Endometrium (tissue), 2 donors: ENCODE measurements at regions not wholly inside any gene's neighbourhood (a gene's known extent, or its start where the extent isn't known, plus 50 kb on each side); places are given as distances from the start of the nearest gene placed in this dataset.
"Not testable (repeated sequence)": the region's sequence is repeated elsewhere in the genome, so short reads cannot be mapped to it uniquely, and the experiment has no call there.

Experiments
- FAIRE-seq: peaks from 2 replicates; lab custom pipeline; 2012; peaks lifted over from hg19 to GRCh38; lab: Jason Lieb, UNC
- donor health status: control.
- donor health status: control.

GRCh38 chr5:92868442-92868841 is 712.6 kb downstream of the NR2F1-AS1 start:
- FAIRE-seq, result no peak

DNA sequence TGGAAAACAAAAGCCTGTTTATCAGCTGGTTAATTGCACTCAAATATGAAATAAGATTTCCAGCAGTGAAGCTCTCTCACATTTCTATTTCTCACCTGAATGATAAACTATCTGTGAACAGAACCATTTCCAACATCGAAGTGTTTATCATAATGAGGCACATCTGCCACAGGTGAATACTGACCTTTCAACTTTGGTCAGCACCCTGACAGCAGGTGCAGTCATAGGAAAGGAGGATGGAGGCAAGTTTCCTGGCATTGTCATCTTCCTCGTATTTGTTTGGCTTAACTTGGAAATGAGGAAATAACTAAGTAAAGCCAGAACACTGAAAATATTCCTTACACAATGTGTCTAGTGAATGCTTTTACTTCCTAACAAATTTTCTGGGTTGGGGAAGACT is 716.4 kb downstream of the NR2F1-AS1 start:
- no peak for FAIRE-seq

GRCh38 chr5:92863666-92864065 is 717.4 kb downstream of the NR2F1-AS1 start:
- FAIRE-seq, result no peak

GRCh38 chr5:92861531-92862285 is 719.3 kb downstream of the NR2F1-AS1 start:
- no peak for FAIRE-seq

- FAIRE-seq, result no peak
These were observed 721.0 kb downstream of the NR2F1-AS1 start for GRCh38 chr5:92860061-92860460.

DNA sequence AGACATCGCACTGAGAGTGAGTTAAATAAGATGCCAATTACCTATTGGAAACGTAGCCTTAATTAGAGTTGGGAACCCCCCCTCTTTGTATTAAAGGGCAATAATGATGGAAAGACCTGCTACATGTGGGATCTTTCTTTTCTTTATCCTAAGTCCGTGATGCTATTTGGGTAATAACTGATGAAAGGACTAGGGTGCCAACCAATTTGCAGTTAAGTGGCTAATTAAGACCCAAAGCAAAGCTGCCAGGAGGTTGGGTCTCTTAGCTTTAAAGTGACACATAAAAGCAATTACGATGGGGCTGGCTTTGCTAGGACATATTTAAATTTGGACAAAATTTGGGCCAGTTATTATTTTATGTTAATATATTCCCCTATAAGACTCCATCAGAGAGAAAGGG is 728.8 kb downstream of the NR2F1-AS1 start:
- no peak for FAIRE-seq

- FAIRE-seq, result no peak
These were observed 730.1 kb downstream of the NR2F1-AS1 start for GRCh38 chr5:92850886-92851285.

GRCh38 chr5:92849756-92850155 is 731.3 kb downstream of the NR2F1-AS1 start:
- no peak for FAIRE-seq

- FAIRE-seq, result no peak
These were observed 739.3 kb downstream of the NR2F1-AS1 start for GRCh38 chr5:92841604-92842155.

DNA sequence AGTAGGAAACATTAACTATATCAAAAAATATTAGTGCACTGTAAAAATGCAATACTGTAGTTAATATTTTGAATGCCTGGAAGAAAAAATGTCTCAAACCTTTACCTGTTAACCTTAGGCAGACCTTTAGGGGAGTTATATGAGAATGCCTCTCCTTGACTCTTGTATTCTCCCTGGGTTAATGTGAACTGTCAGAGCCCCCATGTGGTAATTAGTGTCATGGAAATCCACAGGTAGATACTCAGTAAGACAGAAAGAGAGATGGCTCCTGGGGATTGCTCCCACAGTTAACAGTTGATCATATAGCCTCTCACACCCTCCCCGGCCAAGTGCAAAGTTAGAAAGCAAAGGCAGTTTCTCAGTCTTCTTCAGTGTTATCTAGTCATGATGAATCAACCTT is 742.8 kb downstream of the NR2F1-AS1 start:
- FAIRE-seq, result no peak

DNA sequence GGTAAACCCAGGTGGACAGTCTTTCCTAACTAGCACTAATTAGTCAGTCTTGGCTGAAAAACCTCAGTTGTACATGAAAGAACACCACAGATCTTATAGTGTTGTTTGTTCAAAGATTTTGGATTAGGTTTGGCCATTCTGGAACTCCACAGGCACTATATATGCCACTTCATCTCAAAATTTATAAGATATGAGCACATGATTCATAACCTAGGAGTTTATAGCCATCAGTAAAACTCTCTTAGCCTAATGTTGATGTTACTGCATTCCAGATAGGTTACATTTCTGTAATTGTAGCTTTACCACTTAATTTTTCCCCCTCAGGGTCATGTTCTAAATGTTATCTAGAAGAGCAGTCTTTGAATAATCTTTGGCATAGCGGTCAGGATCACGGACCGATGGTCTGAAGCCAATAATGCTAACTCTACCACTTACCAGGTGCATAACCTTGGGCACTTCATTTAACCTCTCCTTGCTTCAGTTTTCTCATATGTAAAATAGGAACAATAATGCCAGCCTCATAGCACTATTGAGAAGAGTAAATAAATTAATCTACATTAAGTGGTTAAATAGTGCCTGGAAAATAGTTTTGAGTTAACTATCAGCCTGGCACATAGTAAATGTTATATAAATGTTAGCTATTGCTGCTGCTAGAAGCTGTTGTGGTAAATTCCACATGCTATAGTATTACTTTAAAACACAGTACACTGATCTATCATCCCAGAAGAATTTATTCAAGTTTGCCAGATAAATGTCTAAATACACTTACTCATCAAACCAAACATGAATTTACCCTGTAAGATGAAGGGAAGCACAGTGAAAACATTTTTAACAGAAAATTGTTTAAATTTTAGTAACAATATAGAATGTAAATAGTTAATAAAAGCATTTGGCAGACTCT is 743.9 kb downstream of the NR2F1-AS1 start:
- FAIRE-seq, result no peak

- FAIRE-seq, result no peak
These were observed 745.3 kb downstream of the NR2F1-AS1 start for GRCh38 chr5:92835712-92836111.

DNA sequence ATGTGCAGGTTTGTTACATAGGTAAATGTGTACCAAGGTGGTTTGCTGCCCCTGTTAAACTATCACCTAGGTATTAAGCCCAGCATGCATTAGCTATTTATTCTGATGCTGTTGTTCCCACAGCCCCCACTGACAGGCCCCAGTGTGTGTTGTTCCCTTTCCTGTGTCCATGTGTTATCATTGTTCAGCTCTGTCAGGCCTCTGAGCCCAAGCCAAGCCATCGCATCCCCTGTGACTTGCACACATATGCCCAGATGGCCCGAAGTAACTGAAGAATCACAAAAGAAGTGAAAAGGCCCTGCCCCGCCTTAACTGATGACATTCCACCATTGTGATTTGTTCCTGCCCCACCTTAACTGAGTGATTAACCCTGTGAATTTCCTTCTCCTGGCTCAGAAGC is 757.5 kb downstream of the NR2F1-AS1 start:
- not testable (repeated sequence) for FAIRE-seq

DNA sequence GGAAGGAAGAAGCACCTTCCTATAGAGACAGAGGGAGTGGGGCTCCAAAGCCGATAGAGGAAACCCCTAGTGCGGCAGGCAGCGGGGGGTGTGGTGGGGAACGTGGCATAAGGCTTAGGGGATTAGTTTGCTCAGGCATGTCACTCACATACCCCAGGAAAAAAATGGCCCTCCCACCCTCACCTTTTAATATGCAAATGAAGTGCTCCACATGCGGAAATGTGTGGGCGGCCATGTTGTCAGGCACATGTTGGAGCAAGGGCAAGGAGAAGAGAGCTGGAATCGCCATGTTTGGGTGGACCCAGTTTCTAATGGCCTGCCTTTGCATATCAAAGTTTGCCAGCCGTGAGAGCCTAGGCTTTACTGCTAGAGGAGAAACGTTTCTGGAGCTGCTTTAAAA is 758.8 kb downstream of the NR2F1-AS1 start:
- FAIRE-seq, result no peak

DNA sequence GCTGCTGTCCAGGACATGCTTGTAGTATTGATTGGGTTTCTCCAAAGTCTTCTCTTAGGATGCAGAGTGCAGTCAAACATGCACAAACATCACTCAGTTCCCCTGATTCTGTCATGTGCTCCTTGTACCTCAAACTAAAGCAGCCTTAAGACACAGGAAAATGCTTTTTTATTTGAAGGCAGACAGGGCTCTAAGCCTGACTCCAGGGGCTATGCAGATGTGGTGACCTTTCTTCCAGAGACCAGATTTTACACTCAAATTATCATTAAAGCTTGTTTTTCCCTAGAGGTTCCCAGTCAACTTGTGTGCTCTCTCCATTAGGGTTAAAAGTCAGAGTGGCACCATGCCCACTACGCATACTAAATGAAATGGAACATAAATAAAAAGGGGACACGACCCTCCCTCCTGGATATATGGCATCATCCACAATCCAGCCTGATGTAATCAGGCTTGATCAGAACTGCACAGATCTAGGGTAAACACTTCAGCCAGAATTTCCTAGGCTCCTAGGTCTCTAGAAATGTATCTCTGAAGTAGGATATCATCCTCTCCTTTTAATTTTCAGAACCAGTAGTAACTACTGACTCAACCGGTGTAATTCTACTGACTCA is 771.1 kb downstream of the NR2F1-AS1 start:
- no peak for FAIRE-seq

DNA sequence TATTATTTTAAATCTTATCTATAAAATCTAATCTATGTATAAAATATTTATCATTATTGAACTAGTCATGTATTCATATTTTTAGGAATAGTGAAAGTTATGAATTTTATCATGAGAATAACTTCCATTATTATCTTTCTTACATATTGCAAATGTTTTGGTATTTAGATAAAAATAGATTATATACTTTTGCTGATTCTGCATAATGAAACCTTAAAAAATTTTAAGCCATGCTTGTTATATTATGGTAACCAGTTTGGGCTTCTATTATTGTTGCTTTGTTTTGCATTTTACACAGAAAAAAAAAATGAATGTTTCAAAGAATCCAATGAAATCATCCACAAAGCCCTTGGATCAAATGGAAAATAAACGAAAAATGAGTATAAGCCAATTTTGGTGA is 772.5 kb downstream of the NR2F1-AS1 start:
- FAIRE-seq, result peak; percentile 65

DNA sequence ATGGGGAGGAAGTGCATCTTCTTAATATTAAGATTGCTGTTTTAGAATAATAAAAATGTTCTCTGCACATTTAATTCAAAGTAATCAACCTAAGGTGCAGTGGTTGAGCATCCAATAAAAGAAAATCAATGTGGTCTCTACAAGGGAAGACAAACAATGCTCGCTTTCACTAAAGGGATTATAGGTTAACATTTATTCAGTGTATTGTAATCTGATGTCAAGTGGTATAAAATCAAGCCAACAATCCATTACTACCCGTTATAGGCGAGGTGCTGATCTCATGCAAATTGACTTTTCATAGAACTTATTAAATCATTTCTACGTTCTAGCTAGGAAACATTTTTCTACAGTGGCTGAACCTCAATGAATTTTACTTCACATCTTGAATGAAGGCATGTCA is 773.9 kb downstream of the NR2F1-AS1 start:
- no peak for FAIRE-seq

GRCh38 chr5:92805446-92805845 is 775.6 kb downstream of the NR2F1-AS1 start:
- FAIRE-seq, result peak; percentile 21

DNA sequence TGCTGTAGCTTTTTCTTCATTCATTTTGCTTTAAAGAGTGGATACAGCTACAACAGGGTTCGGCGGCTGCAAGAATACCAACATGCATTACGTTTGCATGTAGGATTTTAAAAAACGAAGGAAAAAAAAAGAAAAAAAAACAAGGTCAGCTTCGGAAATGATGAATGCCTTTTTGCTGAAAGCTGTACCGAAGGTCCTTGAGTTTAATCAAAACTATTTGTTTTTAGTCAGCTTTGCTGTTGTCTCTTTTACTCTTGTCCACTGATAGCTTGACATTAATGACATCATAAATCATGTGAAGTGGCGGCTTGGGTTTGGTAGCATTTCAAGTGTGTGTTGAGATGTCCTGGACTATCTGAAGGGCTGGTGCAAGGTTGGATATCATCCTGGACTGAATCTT is 779.1 kb downstream of the NR2F1-AS1 start:
- FAIRE-seq, result no peak

DNA sequence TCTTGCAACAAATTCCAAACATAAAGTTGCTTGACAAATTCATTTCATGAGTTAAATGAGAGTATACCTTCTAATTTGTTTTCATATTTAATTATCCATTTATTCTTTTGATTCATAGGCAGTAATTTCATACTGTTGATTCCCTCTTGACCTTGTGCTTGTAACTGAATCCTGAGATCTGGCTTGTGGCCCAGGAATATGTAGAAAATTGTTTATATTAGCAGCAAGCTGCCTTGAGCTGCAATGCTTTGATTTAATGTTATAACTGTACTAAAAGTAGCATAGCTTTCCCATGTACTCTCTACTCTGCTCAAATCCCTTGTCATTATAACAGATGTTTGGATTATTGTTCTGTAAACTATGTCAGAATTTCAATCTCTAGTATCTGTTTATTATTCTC is 780.7 kb downstream of the NR2F1-AS1 start:
- no peak for FAIRE-seq

- no peak for FAIRE-seq
These were observed 785.4 kb downstream of the NR2F1-AS1 start for GRCh38 chr5:92795633-92796032.

DNA sequence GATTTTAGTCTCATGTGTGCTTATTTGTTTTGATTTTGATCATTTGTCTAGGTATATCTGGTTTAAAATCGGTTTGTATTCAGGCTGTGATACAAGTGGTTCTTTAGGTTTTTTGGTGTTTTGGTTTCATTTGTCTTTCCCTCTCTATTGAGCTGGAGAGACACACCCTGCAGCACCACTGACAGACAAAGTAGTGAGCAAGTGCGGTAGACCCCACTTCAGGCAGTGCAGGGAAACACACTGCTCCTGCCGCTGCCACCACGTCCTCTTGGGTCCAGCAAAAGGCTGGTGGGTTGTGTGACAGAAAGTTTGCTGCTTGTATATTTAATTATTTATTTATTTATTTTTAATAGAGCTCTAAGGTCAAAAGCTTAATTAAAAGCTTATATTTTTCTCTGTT is 801.0 kb downstream of the NR2F1-AS1 start:
- FAIRE-seq, result no peak

DNA sequence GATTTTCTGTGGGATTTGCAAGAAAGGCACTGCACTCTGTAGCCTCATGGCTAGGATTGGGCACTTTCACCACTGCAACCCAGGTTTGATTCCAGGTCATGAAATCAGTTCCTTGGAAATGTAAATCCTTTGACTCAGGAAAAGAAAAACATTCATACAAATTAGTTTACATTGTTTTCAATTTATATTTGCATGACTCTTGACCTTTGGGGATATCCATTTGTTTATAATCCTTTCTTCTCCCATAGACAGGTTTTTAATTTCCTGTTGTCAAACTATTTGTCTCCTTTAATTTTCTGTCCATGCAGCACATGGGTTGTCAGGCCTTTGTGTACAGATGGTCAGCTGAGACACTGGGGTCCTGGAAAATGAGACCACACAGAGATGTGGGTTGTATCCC is 801.5 kb downstream of the NR2F1-AS1 start:
- no peak for FAIRE-seq
